ENCODE measurements at regions not wholly inside any gene's neighbourhood (a gene's known extent, or its start where the extent isn't known, plus 50 kb on each side); places are given as distances from the start of the nearest gene placed in this dataset.

- no peak for DNase-seq (ENCODE audit: low read depth in 1 of 2, low spot score in 1 of 2)
- Histone ChIP-seq H3K4me3 (replicated peaks; ENCODE audit: insufficient read depth, low read length) (no peak overlapping the region), H3K27me3 (ENCODE audit: insufficient read depth, poor library complexity, severe bottlenecking) (no peaks in the 10 kb centered on the region), H3K27ac (replicated peaks) (no peak overlapping the region)
- TF ChIP-seq, protein P1, sequence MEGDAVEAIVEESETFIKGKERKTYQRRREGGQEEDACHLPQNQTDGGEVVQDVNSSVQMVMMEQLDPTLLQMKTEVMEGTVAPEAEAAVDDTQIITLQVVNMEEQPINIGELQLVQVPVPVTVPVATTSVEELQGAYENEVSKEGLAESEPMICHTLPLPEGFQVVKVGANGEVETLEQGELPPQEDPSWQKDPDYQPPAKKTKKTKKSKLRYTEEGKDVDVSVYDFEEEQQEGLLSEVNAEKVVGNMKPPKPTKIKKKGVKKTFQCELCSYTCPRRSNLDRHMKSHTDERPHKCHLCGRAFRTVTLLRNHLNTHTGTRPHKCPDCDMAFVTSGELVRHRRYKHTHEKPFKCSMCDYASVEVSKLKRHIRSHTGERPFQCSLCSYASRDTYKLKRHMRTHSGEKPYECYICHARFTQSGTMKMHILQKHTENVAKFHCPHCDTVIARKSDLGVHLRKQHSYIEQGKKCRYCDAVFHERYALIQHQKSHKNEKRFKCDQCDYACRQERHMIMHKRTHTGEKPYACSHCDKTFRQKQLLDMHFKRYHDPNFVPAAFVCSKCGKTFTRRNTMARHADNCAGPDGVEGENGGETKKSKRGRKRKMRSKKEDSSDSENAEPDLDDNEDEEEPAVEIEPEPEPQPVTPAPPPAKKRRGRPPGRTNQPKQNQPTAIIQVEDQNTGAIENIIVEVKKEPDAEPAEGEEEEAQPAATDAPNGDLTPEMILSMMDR (IDR thresholded peaks at IDR 0.05; ENCODE audit: insufficient read depth, low read length) = no peak
- TF ChIP-seq GABPA (IDR thresholded peaks at IDR 0.05; ENCODE audit: low read depth) (no peak), SPI1 (IDR thresholded peaks at IDR 0.05; ENCODE audit: borderline replicate concordance, low read depth) (no peak), POLR2AphosphoS5 (IDR thresholded peaks at IDR 0.05; ENCODE audit: low read depth) (no peak)
- TF ChIP-seq, protein P2, sequence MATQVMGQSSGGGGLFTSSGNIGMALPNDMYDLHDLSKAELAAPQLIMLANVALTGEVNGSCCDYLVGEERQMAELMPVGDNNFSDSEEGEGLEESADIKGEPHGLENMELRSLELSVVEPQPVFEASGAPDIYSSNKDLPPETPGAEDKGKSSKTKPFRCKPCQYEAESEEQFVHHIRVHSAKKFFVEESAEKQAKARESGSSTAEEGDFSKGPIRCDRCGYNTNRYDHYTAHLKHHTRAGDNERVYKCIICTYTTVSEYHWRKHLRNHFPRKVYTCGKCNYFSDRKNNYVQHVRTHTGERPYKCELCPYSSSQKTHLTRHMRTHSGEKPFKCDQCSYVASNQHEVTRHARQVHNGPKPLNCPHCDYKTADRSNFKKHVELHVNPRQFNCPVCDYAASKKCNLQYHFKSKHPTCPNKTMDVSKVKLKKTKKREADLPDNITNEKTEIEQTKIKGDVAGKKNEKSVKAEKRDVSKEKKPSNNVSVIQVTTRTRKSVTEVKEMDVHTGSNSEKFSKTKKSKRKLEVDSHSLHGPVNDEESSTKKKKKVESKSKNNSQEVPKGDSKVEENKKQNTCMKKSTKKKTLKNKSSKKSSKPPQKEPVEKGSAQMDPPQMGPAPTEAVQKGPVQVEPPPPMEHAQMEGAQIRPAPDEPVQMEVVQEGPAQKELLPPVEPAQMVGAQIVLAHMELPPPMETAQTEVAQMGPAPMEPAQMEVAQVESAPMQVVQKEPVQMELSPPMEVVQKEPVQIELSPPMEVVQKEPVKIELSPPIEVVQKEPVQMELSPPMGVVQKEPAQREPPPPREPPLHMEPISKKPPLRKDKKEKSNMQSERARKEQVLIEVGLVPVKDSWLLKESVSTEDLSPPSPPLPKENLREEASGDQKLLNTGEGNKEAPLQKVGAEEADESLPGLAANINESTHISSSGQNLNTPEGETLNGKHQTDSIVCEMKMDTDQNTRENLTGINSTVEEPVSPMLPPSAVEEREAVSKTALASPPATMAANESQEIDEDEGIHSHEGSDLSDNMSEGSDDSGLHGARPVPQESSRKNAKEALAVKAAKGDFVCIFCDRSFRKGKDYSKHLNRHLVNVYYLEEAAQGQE (IDR thresholded peaks at IDR 0.05; ENCODE audit: insufficient replicate concordance, low read depth) = no peak
Measured at GRCh38 chr4:66443008-66443407, 772.7 kb upstream of the EPHA5 start.

DNA sequence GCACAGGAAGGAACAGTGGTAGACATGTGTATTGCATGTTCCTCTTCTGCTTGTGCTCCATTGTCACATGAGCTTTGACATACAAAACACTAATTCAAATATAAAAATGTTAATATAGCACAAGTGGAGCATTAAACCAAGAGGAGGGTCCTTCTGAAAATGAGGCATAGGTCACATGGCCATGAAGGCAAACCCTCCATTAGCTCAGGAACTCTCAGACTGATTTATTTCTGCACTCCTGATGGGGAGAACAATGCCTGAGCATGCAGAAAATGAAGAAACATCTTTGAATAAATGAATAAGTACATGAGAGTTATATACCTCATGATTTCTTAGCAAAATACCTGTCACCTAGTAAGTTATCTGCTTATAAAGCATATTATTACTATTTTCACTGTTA is 769.2 kb upstream of the EPHA5 start:
- no peak for TF ChIP-seq SPI1 (IDR thresholded peaks at IDR 0.05; ENCODE audit: borderline replicate concordance, low read depth)
- TF ChIP-seq, protein P2 (IDR thresholded peaks at IDR 0.05; ENCODE audit: insufficient replicate concordance, low read depth) = no peak
- TF ChIP-seq POLR2AphosphoS5 (IDR thresholded peaks at IDR 0.05; ENCODE audit: low read depth) = no peak
- TF ChIP-seq GABPA (IDR thresholded peaks at IDR 0.05; ENCODE audit: low read depth) = no peak
- TF ChIP-seq, protein P1 (IDR thresholded peaks at IDR 0.05; ENCODE audit: insufficient read depth, low read length) = no peak
- H3K4me3 ChIP-seq (replicated peaks; ENCODE audit: insufficient read depth, low read length) = no peak overlapping the region
- no peak for DNase-seq (ENCODE audit: low read depth in 1 of 2, low spot score in 1 of 2)
- H3K27me3 ChIP-seq (ENCODE audit: insufficient read depth, poor library complexity, severe bottlenecking) = no peaks in the 10 kb centered on the region
- no peak overlapping the region for H3K27ac ChIP-seq (replicated peaks)

- H3K27ac ChIP-seq (replicated peaks) = no peak overlapping the region
- TF ChIP-seq SPI1 (IDR thresholded peaks at IDR 0.05; ENCODE audit: borderline replicate concordance, low read depth) = no peak
- no peak for TF ChIP-seq GABPA (IDR thresholded peaks at IDR 0.05; ENCODE audit: low read depth)
- TF ChIP-seq, protein P2 (IDR thresholded peaks at IDR 0.05; ENCODE audit: insufficient replicate concordance, low read depth) = no peak
- TF ChIP-seq, protein P1 (IDR thresholded peaks at IDR 0.05; ENCODE audit: insufficient read depth, low read length) = no peak
- no peak for TF ChIP-seq POLR2AphosphoS5 (IDR thresholded peaks at IDR 0.05; ENCODE audit: low read depth)
- H3K27me3 ChIP-seq (ENCODE audit: insufficient read depth, poor library complexity, severe bottlenecking) = no peaks in the 10 kb centered on the region
- H3K4me3 ChIP-seq (replicated peaks; ENCODE audit: insufficient read depth, low read length) = no peak overlapping the region
- no peak for DNase-seq (ENCODE audit: low read depth in 1 of 2, low spot score in 1 of 2)
Measured at GRCh38 chr4:66433706-66434105, 763.4 kb upstream of the EPHA5 start.

All from HL-60 (cell line).